ENCODE measurements at regions not wholly inside any gene's neighbourhood (a gene's known extent, or its start where the extent isn't known, plus 50 kb on each side); places are given as distances from the start of the nearest gene placed in this dataset.

DNA sequence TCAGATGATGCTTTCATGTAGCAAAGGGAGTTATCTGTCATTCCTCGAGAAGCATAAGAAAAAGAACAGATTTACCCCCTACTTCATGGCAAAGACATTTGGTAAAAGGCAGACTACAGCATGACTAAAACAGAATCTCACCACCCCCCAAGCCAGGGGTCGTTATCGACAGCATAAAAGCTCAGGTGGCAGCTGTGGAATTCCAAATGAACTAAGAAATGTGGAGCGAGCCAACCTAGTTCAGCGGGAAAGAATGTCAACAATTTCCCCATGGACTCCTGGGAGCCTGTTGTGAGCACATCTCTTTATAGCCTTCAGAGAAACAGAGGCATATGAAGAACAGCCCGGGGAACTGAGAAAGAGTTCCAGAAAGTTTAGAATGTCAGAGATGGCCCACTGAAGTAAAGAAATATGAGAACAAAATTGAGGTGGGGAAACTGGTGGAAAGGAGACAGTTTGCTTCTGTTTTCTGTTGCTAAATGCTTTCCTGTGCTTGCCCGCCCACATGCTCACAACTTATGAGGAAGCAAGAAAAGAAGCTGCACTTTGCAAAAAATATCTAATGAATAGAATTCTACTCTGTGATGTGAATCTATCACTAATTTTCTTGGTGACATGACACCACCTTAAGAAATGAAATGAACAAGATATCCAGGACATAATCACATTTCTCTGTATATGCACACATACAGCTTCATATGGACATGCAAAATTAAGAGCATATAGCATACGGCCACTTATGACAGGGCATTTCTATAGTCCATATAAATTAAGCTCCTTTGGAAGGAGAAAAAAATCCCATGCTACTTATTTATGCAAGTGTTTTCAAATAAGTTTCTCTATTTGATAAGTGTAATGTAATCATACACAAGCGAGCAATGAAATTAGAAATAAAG, 135.3 kb upstream of the MID1 start:
- H3K4me3 ChIP-seq (ENCODE audit: low read depth, low read length), result no peak overlapping the region
- DNase-seq (ENCODE audit: low read depth), result no peak
- TF ChIP-seq, protein P1, sequence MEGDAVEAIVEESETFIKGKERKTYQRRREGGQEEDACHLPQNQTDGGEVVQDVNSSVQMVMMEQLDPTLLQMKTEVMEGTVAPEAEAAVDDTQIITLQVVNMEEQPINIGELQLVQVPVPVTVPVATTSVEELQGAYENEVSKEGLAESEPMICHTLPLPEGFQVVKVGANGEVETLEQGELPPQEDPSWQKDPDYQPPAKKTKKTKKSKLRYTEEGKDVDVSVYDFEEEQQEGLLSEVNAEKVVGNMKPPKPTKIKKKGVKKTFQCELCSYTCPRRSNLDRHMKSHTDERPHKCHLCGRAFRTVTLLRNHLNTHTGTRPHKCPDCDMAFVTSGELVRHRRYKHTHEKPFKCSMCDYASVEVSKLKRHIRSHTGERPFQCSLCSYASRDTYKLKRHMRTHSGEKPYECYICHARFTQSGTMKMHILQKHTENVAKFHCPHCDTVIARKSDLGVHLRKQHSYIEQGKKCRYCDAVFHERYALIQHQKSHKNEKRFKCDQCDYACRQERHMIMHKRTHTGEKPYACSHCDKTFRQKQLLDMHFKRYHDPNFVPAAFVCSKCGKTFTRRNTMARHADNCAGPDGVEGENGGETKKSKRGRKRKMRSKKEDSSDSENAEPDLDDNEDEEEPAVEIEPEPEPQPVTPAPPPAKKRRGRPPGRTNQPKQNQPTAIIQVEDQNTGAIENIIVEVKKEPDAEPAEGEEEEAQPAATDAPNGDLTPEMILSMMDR (IDR thresholded peaks at IDR 0.05; ENCODE audit: insufficient read depth, low read depth, low read length, missing control alignments), result no peak

DNA sequence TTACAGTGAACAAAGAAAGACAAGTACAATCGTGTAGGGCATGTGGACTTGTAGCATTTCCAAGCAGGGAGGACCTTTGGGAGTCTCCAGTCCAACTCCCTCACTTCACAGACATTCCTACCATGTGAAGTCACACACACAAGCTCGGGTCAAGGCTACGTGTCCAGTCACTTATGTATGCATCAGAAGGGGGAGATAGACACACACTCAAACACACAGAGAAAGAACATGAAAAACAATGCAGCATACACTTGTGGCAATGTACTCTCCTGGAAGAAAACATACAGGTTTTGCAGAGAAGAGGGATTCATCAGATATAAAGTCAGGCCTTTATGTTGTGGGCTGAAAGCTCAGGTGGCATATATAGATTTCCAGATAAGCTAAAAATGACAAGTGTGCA, 136.1 kb upstream of the MID1 start:
- DNase-seq (ENCODE audit: low read depth), result no peak
- H3K4me3 ChIP-seq (ENCODE audit: low read depth, low read length), result no peak overlapping the region
- TF ChIP-seq, protein P1 (IDR thresholded peaks at IDR 0.05; ENCODE audit: insufficient read depth, low read depth, low read length, missing control alignments), result no peak

DNA sequence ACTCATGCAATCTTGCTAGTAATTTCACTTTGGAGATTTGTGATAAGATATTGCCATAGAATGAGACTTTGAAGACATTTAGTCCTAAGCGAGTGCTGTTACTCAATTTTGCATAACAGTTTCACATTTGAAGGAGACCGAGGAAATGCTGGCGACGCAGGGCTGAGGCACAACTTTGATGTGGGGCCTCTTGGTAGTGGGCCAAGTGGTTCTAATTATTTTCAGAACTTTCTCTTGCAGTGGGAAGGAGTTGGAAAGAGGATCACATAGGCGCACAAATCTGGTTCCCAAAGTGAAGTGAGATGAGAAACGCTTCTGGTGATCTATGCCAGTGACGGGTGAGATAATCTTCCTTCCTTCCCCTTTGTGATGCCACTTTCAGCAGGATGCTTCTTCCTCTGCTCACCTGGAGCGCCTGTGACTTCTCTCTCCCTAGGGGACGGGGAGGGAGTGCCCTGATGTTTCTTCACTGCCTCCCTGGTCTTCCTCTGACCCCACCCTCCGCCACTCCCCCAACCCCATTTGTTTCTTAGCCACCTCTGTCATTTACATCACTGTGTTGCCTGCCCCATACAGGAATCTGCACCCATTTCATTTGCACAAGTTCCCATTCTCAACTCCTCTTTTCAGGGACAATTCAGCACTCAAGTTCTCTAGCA, 138.9 kb upstream of the MID1 start:
- no peak for DNase-seq (ENCODE audit: low read depth)
- no peak overlapping the region for H3K4me3 ChIP-seq (ENCODE audit: low read depth, low read length)
- TF ChIP-seq, protein P1 (IDR thresholded peaks at IDR 0.05; ENCODE audit: insufficient read depth, low read depth, low read length, missing control alignments), result no peak

DNA sequence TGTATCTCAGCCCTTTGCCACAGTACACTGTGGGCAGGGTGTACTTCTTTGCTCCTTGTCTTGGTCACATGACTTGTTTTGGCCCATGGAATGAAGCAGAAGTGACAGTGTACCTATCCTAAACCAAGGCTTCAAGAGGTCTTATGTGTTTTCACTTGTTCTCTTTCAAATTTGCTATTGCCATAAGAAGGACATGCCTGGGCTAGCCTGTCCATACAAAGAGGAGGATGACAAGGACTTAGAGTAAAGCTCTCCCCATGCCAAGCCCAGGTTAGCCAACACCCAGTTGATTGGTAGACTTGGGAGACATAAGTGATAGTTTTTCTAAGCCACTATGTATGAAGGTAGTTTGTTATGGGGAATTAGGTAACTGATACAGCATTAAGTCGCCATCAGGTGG, 141.1 kb upstream of the MID1 start:
- DNase-seq (ENCODE audit: low read depth), result no peak
- TF ChIP-seq, protein P1 (IDR thresholded peaks at IDR 0.05; ENCODE audit: insufficient read depth, low read depth, low read length, missing control alignments), result no peak
- H3K4me3 ChIP-seq (ENCODE audit: low read depth, low read length), result no peak overlapping the region

DNA sequence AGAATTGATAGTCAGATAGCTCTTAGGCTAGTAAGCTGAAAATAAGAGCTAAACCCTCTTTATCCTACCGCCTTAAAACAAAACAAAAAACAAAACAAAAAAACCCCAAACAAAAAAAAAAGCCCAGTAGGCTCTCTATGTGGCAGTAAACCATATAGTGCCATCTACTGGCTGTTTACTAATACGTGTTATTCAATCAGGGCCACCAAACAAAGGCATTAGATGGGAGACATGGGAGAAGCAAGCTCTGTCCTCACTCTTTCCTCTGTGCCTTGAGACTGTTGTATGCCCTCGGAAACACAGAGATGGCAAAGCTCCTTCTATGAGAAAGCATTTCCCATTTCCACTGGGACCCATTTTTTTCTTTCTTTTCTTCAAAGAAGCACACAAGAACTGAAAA, 148.8 kb upstream of the MID1 start:
- H3K4me3 ChIP-seq (ENCODE audit: low read depth, low read length), result no peak overlapping the region
- DNase-seq (ENCODE audit: low read depth), result peak; percentile 11
- TF ChIP-seq, protein P1 (IDR thresholded peaks at IDR 0.05; ENCODE audit: insufficient read depth, low read depth, low read length, missing control alignments), result peak; percentile 40

DNA sequence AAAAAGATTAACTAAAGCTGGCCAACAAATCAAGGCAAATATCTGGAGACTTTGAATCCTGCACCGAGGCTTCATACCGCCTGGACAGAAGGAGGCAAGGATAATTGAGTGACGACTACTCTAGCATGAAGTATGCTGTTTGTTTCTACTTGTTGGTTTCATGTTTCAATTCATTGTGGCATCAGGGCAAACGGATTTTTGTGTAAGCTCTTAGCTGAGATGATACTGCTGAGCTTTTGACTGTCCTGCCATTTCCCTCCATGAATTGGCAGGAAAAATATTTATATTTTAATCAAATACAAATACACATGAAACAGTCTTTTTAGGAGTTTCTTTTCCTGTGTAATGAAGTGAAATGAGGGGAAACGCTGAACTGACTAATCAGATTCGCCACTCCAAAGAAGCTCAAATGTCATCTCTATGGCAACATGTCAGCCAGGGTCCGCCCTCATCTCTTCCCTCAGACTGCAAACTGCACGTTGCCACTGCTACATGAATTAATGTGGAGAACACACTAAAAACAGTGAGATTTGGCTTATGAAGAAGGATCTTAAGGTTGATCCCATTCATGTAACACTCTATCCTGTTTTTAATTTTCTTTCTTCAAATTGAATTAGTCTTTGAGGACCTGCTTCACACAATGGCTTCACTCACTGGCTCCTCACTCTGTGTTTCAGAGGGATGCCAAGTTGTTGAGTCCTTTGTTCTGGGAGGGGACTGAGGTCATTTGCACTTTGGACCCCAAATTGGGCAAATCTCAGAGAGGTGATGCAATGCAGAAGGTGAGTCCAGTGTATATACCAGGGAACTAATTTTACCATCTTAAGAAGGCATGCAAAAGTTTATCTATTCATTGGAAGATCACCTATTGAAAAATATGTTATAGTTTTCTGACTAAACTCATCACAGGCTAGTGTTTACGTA, 149.6 kb upstream of the MID1 start:
- no peak for DNase-seq (ENCODE audit: low read depth)
- TF ChIP-seq, protein P1 (IDR thresholded peaks at IDR 0.05; ENCODE audit: insufficient read depth, low read depth, low read length, missing control alignments), result no peak
- no peak overlapping the region for H3K4me3 ChIP-seq (ENCODE audit: low read depth, low read length)

Measured in GM12865 (cell line).